Dermis microvascular lymphatic vessel endothelial cell (primary cell): ENCODE measurements at regions not wholly inside any gene's neighbourhood (a gene's known extent, or its start where the extent isn't known, plus 50 kb on each side); places are given as distances from the start of the nearest gene placed in this dataset.
A peak's percentile ranks its signal among the peaks of the same experiment; 100 is the strongest.
"Not testable (repeated sequence)": the region's sequence is repeated elsewhere in the genome, so short reads cannot be mapped to it uniquely, and the experiment has no call there.

Experiments
- DNase-seq, 2 donors: peaks; one replicate each; pipeline versions ENCODE4 v3.0.0 to v3.0.0-alpha.2; 2010; ENCODE audit warnings: low read depth in 2 of 2

DNA sequence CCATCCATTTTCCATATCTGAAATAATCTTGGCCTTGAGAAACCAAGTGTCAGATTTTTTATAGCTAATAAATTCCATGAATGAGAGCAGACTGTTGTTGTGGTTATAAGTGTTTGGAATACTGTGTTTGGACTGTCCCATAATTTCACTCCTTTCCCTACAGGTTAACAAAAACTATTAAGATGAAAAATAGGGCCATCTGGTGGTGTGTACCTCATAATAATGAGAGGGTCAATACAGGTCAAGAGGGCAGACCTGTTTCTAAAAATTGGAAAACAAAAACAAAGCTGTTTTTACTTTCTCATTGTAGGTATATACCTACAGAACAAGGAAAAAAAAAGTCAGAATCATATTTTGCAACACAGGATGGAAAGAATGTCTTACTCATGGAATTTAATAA lies 553.8 kb upstream of the SGO1 start:
- DNase-seq = no peak

DNA sequence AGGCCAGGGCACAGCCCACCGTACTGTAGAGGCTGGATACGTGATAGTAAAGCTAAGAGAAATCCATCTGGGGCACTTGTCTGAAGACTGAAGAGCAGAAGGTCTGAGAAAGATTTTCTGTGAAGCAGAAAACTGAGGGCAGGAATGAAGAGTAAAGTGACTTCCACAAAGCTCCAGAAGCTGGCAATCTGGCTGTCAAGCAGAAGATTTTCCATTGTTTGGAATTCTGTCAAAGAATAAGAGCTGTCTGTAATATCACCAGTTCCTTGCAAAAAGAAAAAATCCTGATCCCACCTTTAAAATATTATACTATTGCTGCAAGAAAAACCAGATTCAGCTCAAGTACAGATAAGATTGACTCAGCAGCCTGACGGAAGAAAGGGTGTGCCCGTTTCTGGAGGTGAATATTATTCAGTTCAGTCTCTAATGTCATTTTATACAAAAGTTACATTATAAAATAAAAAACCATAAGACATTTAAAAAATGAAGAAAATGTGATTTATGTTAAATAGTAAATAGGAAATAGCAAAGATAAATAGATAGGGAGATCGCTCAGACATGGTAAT lies 550.4 kb upstream of the SGO1 start:
- DNase-seq = no peak

DNA sequence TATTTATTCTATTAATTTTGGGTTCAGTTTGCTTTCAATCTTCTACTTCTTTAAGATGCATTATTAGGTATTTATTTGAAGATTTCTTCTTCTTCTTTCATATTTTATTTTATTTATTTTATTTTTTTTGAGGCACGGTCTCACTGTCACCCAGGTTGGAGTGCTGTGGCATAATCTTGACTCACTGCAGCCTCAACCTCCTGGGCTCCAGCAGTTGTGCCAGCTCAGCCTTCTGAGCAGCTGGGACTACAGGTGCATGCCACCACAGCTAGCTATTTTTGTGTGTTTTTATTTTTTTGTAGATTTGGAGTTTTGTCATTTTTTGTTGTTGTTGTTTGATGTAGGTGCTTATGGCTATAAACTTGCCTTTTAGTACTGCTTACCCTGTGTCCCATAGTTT lies 543.2 kb upstream of the SGO1 start:
- DNase-seq = no peak

DNA sequence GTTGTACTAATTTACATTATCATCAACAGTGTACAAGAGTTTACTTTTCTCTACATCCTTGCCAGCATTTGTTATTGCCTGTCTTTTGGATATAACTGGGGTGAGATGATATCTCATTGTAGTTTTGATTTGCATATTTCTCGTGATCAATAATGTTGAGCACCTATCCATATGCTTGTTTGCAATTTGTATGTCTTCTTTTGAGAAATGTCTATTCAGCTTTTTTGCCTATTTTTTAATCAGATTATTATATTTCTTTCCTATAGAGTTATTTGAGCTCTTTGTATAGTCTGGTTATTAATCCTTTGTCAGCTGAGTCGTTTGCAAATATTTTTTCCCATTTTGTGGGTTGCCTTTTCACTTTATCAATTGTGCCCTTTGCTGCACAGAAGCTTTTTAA lies 540.8 kb upstream of the SGO1 start:
- no peak for DNase-seq

DNA sequence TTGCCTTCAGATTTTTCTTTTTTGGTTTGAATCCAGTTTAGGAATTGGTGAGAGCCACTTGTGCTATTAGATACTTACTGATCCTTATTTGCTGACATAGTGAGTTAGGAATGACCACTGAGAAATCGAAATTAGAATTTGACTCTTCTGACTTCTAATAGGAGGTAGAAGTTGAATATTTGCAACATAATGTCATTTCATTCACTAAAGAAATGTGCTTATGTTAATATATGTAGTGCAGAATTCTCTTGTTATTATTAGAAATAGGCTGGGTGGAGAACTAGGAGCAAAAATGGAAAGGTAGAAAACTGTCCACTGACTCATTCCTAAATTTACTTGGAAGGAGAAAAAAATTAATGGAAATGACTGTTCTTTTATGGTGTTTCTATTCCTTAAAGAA lies 538.2 kb upstream of the SGO1 start:
- DNase-seq = no peak

DNA sequence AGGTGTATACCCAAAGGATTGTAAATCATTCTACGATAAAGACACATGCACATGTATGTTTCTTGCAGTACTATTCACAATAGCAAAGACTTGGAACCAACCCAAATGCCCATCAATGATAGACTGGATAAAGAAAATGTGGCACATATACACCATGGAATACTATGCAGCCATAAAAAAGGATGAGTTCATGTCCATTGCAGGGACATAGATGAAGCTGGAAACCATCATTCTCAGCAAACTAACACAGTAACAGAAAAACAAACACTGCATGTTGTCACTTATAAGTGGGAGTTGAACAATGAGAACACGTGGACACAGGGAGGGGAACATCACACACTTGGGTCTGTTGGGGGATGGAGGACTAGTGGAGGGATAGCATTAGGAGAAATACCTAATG lies 530.4 kb upstream of the SGO1 start:
- DNase-seq = not testable (repeated sequence)

DNA sequence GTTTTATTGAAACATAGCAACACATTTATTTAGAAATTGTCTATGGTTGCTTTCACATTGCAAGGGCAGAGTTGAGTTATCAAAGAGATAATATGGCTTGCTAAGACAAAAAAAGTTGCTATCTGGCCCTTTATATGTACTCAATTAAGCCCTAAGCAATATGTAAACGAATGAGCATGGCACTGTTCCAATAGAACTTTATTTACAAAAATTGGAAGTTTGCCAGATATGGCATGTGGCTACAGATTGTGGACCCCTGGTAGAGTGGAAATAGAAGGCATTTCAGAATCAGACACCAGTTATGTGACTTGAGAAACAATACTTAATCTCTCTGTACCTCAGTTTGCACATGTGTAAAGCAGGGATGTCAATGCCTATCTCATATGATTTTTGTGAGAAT lies 515.6 kb upstream of the SGO1 start:
- no peak for DNase-seq

DNA sequence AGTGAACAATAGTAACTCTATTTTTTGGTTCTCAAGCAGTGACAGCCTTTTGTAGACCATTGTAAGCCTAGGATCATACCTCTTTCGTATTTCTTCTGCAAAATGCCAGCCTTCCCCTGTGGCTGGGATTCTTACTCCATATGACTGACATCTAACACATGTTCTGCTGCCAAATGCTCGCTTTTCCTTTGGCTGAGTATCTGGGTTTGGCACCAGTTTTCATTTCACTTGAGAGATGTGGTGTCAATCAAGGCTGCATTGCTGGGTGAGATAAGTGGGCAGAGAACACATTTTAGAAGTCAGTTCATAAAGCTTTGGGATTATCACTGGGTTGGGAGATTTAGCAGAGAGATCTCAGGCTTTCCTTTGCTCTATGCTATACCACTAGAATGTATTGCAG lies 514.7 kb upstream of the SGO1 start:
- DNase-seq = no peak

DNA sequence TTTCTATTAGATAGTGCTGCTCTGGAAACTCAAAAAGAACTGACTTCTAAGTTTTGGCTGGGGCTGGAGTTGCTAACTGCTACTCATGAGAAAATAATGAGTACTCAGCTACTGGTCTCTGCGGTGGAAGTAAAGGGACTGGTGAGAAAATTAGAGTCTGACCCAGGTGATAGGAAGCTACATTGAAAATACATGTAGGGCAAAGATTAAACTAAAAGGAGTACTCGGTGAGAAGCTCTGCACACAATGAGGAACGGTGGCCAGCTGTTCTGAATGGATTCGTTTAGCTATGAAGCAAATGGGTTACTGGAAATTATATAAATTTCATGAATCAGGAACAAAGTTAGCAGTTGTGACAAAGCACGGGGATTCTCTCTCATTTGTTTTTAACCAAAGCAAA lies 512.9 kb upstream of the SGO1 start:
- no peak for DNase-seq

DNA sequence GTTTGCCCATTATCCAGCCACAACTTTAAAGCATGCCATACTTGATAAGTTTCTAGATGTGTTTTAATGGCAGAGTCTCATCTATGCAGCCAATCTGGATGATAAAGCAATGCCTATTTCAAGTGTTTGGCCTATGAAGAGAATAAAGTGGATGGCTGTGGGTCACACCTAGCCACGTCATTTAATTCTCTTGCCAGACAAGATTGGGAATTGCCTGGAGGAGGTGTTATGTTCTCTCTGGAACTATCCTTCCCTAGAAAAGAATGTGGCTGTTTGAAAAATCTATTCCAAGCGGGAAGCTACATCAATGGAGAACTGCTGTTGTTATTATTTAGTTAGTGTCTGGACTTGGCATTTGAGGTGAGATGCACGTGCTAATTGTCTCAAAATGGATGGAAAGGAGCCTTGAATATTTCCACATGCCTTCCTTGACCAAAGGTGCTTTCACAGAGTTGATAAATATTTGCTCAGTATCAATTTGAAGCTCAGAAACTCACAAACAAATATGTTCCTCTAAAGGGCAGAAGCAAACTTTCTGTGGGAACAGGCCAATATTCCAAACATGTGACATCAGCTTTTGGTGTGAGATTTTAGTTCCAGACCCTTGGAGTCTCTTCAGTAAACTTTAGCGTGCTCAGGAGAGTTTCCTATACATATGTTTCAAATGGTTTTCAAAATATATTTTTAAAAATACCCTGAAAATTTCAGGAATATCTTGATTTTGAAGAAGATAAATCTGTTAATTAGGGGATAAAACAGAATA lies 510.6 kb upstream of the SGO1 start:
- DNase-seq = no peak

DNA sequence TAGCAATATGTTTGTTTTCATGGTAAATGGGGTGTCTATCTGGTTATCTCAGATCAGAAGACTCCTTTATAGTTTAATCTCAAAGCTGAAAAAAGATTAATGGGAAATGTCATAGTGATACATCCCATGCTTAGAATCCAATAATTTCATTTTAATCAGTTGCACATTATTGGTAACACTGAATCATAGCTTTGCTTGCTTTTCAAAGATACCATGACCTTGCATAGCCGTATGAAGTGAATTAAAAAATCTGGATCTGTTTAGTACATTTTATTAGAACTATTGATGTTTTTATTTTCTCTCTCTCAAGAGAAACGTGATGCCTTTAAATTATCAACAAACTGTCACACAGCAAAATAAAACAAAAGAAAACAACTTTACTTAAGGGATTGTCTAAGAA lies 506.7 kb upstream of the SGO1 start:
- no peak for DNase-seq

DNA sequence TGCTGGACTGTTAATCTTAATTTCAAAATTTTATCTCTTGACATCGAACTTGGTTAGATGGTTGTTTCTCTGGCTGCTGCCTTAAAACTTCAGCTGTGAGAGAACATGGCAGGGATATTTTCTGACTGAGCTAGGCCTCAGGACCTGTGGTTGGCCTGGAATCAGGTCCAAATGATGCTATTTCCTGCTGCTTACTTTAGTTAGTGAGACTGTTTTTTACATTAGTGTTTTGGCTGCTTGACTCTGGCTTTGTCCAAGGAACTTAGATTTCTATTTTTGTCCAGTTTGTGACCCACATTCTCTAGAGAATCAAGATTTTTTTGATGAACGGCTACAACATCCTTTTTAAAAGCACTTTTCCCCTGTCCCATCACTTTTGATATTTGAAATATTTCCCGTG lies 497.9 kb upstream of the SGO1 start:
- no peak for DNase-seq

DNA sequence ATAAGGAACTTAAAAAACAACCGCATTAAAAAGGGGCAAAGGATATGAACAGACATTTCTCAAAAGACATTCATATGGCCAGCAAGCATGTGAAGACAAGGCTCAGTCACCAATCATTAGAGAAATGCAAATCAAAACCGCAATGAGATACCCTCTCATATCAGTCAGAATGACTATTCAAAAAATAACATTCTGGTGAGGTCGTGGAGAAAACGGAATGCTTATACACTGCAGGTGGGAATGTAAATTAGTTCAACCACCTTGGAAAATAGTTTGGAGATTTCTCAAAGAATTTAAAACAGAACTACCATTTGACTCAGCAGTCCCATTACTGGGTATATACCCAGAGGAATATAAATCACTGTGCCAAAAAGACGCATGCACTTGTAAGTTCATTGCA lies 496.6 kb upstream of the SGO1 start:
- DNase-seq = no peak

DNA sequence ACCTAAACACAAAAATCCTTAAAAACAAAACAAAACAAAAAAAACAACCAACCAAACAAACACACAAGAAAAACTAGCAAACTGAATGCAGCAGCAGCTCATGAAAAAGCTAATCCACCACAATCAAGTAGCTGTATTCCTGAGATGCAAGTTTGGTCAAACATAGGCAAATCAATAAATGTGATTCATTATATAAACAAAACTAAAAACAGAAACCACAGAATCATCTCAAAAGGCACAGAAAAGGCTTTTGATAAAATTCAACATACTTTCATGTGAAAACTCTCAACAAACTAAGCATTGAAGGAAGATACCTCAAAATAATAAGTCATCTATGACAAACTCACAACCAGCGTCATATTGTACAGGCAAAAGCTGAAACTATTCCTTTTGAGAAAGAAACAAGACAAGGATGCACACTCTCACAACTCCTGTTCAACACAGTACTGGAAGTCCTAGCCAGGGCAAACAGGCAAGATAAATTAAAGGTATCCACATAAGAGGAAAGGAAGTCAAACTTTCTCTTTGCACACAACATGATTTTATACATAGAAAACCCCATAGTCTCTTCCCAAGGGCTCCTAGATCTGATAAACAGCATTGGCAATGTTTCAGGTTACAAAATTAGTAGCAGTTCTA lies 495.1 kb upstream of the SGO1 start:
- no peak for DNase-seq

DNA sequence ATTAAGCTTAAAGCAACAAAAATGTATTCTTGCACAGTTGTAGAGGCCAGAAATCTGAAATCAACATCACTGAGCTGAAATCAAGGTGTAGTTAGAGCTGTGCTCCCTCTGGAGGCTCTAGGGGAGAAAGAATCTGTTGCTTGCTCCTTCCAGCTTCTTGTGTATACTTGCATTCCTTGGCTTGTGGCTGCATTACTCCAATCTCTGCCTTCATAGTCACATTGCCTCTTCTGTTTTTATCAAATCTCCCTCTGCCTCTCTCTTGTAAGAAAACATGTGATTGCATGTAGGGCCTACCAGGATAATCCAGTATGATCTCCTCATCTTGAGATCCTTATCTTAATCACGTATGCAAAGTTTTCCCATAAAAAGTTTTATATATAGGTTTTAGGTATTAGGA lies 487.9 kb upstream of the SGO1 start:
- no peak for DNase-seq

DNA sequence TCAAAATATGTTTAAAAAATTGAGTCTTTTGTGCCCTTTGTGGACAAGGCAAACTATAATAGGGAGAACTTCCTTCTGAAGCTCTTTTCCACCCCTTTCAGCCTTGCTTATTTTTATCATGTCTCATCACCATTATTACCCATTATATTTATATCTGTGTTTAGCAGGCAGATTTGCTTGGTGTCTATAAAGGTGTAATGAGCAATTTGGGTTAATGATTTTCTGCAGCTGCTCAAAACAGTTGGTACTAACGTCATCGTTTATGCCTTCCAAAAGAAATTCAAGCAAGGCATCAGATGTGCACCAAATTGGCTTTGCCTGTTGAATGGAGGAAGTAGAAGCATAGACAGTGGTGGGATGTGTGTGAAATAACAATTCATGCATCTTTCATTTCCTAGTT lies 483.7 kb upstream of the SGO1 start:
- no peak for DNase-seq

DNA sequence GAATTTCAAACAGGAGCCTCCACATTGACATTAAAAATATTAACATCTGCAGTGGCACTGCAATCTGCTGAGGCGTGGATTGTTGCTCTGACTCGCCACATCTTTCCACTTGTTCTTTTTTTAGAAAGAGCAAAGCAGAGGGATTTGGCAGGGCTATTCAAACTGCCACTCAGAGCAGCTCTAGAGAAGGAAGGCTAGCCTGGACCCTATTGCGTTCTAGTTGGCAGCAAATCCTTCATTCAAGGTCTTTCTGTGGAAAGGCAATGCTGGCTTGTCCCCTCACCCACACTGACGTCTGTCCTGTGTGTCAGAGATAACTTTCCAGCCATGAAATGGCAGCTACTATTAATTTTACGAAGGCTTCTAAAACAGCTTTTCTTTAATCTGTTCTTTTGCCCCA lies 483.2 kb upstream of the SGO1 start:
- no peak for DNase-seq

DNA sequence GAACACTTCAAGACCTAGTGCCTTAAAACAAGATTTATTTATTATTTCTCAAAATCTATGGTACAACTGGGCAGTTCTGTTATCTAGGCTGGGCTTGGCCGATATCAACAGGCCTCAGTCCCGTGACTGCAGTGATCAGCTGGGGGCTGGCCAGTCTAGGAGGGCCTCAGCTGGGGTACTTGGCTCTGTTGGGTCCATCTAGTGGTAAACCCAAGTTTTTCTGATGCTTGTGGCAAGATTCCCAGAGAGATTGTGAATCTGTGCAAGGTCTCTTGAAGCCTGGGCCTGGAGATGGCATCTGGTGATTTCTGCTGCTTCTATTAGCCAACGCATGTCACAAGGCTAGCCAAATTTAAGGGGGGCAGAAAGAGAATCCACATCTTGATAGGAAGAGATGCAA lies 482.4 kb upstream of the SGO1 start:
- DNase-seq = peak; percentile 1 to 16

DNA sequence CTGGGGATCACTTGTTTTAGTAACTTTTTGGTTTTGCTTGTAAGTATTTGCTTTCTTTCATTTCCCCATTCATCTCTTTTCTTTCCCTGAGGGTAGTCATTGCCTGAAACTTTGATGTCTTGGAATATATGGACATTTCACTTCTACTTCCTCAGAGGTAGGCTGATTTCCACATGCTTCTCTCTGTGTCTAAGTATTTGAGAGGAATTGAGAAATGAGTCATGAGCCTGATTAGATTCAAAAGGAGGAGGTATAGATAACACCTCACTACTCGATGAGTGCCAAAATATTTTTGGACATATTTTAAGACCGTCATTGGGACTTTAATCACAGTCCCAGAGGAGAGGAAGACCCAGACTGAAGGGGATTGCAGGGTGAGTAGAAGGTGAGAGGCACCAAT lies 480.1 kb upstream of the SGO1 start:
- DNase-seq = no peak

DNA sequence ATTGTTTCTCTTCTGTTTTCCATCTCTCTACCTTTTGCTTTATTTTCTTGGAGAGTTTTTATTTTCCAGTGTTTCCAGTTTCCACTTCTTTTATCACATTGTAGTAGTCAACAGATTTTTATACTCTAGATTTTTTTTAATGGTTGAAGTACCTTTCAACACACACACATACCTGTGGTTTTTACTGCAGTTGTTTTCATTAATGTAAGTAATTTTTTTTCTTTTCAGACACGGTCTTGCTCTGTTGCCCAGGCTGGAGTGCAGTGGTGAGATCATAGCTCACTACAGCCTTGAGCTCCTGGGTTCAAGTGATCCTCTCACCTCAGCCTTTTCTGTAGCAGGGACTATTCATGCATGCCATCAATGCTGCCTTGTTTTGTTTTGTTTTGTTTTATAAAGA lies 472.5 kb upstream of the SGO1 start:
- no peak for DNase-seq

DNA sequence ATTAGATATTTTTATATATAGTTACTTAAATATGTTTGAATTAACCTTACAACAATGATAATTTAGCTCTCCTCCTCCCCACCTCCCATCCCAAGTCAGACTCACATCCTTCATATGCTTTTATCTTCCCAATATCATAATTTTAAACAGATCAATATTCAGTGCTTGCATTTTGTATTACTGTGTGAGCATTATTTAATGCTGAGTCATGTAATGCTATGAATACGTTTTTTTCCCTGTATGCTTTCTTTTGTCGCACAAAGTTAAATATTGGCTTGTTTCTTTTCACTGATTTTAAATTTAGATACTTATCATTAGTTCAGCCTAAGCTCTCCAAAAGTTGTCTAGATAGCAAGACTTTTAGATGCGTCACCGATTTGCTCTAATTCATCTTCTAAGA lies 471.6 kb upstream of the SGO1 start:
- DNase-seq = no peak

DNA sequence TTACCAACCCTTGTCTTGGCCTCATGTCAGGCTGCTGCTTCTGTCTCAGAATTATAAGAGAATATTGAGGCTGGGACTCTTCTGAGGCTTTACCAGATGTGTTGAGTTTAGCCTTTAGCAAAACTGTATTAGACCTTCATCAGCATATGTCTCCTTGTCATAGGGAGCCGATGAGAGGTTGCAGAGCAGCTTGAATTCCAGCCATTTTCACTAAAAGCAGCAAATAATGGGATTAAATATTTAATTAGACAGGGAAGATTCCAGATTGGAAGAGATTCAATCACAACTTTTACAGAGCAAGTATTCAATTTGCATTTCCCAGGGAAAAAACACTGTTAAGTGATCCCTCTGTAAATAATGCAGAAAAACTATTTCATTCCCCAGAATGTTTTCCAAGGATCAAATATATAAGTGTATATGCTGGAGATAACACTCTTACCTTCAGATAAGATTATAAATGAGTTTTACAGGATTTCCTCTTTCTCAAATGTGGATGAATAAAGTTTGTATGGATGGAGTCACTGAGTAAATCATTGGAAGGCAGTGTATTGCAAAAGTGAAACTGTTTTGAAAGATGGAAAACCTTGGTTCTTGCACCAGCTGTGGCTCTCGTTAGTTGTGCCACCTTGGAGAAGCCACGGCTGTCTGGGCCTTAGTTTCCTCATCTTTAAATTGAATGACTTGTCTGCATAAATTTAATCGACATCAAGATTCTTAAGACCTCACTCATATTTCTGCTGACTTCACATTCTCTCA lies 466.4 kb upstream of the SGO1 start:
- DNase-seq = no peak

DNA sequence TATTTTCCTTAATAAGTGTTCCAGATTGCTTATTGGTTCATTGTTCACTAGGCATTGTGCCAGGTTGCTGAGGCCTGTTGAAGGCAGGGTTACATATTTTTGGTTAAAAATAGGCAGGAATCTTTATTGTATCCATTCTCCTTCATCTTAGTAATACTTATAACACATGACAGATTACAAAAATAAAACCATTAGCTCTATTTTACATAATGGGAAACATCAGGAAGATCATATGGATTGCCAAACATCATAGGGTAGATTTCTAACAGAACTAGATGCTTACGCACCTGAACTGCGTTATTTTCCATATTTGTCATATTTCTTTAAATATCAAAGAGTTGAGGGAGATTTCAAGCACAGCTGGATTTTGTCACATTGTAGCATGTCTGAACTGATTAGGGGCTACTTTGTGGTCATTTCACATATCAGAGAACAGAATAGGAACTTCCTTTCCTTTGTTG lies 462.9 kb upstream of the SGO1 start:
- DNase-seq = no peak
